GM23248 (cell line): ENCODE measurements at regions not wholly inside any gene's neighbourhood (a gene's known extent, or its start where the extent isn't known, plus 50 kb on each side); places are given as distances from the start of the nearest gene placed in this dataset.

Experiments
- DNase-seq: peaks from one replicate; pipeline ENCODE4 v3.0.0-alpha.2; 2015
- H2AFZ ChIP-seq: fragments of 200-600 bp; sonication (generic); 2 replicates; pipeline ENCODE4 v1.6.1; 2016; ENCODE audit warnings: antibody characterized with exemption
- H3F3A ChIP-seq: fragments of 200-600 bp; sonication (generic); 2 replicates; pipeline ENCODE4 v1.6.1; 2016; ENCODE audit warnings: mild to moderate bottlenecking, antibody characterized with exemption, mixed run types; ENCODE audit not compliant: insufficient read depth
- H3K27ac ChIP-seq: fragments of 200-600 bp; sonication (generic); 2 replicates; pipeline ENCODE4 v1.5.1; 2016; ENCODE audit warnings: mild to moderate bottlenecking
- H3K27me3 ChIP-seq: fragments of 200-600 bp; sonication (generic); replicated peaks from 2 replicates; pipeline ENCODE4 v1.6.1; 2016; ENCODE audit warnings: mild to moderate bottlenecking; ENCODE audit not compliant: insufficient read depth
- H3K36me3 ChIP-seq: fragments of 200-600 bp; sonication (generic); 2 replicates; pipeline ENCODE4 v1.6.1; 2016; ENCODE audit warnings: low read depth, mild to moderate bottlenecking
- H3K4me1 ChIP-seq: fragments of 200-600 bp; sonication (generic); 2 replicates; pipeline ENCODE4 v1.6.1; 2016; ENCODE audit warnings: mild to moderate bottlenecking; ENCODE audit not compliant: insufficient read depth
- H3K4me2 ChIP-seq: fragments of 200-600 bp; sonication (generic); one replicate; pipeline ENCODE4 v1.6.1; 2016; ENCODE audit warnings: mild to moderate bottlenecking; ENCODE audit not compliant: unreplicated experiment
- H3K4me3 ChIP-seq: fragments of 200-600 bp; sonication (generic); 2 replicates; pipeline ENCODE4 v1.5.1; 2016; ENCODE audit warnings: mild to moderate bottlenecking
- H3K79me2 ChIP-seq: fragments of 200-600 bp; sonication (generic); 2 replicates; pipeline ENCODE4 v1.6.1; 2016; ENCODE audit warnings: mild to moderate bottlenecking; ENCODE audit not compliant: insufficient read depth
- H3K9ac ChIP-seq: fragments of 200-600 bp; sonication (generic); 2 replicates; pipeline ENCODE4 v1.6.1; 2016; ENCODE audit warnings: mild to moderate bottlenecking
- H3K9me2 ChIP-seq: fragments of 200-600 bp; sonication (generic); 2 replicates; pipeline ENCODE4 v1.6.1; 2016; ENCODE audit warnings: mixed run types, mild to moderate bottlenecking, moderate library complexity; ENCODE audit not compliant: insufficient read depth
- H3K9me3 ChIP-seq: fragments of 200-600 bp; sonication (generic); one replicate; pipeline ENCODE4 v1.6.1; 2017; ENCODE audit warnings: low read depth
- H4K20me1 ChIP-seq: fragments of 200-600 bp; sonication (generic); 2 replicates; pipeline ENCODE4 v1.6.0; 2016; ENCODE audit not compliant: insufficient read depth
- EZH2 ChIP-seq: fragments of 200-600 bp; sonication (generic); IDR thresholded peaks from 2 replicates; pipeline ENCODE4 v1.6.1; 2018; ENCODE audit warnings: antibody characterized with exemption, mild to moderate bottlenecking; ENCODE audit not compliant: insufficient read depth, poor library complexity, severe bottlenecking
- EZH2phosphoT487 ChIP-seq: fragments of 200-600 bp; sonication (generic); IDR thresholded peaks from 2 replicates; pipeline ENCODE4 v1.6.1; 2018; ENCODE audit warnings: antibody characterized with exemption, moderate library complexity, mild to moderate bottlenecking, low read depth; ENCODE audit not compliant: insufficient read depth
- WGBS, 2 experiments: methylation state at CpG; one replicate each; pipeline ENCODE4 v1.1.6; 2015 to 2017; ENCODE audit warnings: low lambda C conversion rate in 2 of 2, low coverage in 1 of 2; ENCODE audit errors: missing lambda C conversion rate in 2 of 2; 5-methylcytosine and 5-hydroxymethylcytosine counted together
- in situ Hi-C: fragments of 300-500 bp; cut with MboI; formaldehyde crosslinking; loops from 2 replicates; pipeline ENCODE4 v1.15.0; 2020

- no peak for TF ChIP-seq EZH2phosphoT487
- TF ChIP-seq EZH2, result no peak
- no peaks in the 10 kb centered on the region for H3K9me2 ChIP-seq
- H3K4me3 ChIP-seq, result no peak overlapping the region
- 0 out of 2 replicates have a peak, but pooled peaks cover 8% of the 10 kb centered on the region for H3K4me1 ChIP-seq
- peak; percentile 53 for DNase-seq
- 44 to 50% methylated on average over 3 of the region's 3 CpGs for WGBS, 2 experiments
- no peaks in the 10 kb centered on the region for H3K36me3 ChIP-seq
- in situ Hi-C loops, result no loop called here
- peaks cover 22% of the 10 kb centered on the region for H3K27me3 ChIP-seq
- H3K27ac ChIP-seq, result no peak overlapping the region
- no peaks in the 10 kb centered on the region for H3K79me2 ChIP-seq
- no peaks in the 10 kb centered on the region for H4K20me1 ChIP-seq
- H3K4me2 ChIP-seq, result no peak overlapping the region
- no peak overlapping the region for H3K9ac ChIP-seq
- H3K9me3 ChIP-seq, result no peaks in the 10 kb centered on the region
- H2AFZ ChIP-seq, result no peak overlapping the region
- H3F3A ChIP-seq, result peaks cover 4% of the 10 kb centered on the region; the same call in 1 of the 2 replicates
Measured at GRCh38 chr10:111158595-111158994, 81.8 kb downstream of the ADRA2A start.

GRCh38 chr10:111161109-111161874 lies 84.5 kb downstream of the ADRA2A start:
- in situ Hi-C loops, result no loop called here
- Histone ChIP-seq H3K79me2 (no peaks in the 10 kb centered on the region), H4K20me1 (no peaks in the 10 kb centered on the region), H3K4me1 (0 out of 2 replicates have a peak, but pooled peaks cover 8% of the 10 kb centered on the region), H2AFZ (no peak overlapping the region), H3K9ac (no peak overlapping the region), H3K27ac (no peak overlapping the region), H3K9me2 (no peaks in the 10 kb centered on the region), H3K4me3 (no peak overlapping the region), H3K36me3 (no peaks in the 10 kb centered on the region), H3K27me3 (peaks cover 17% of the 10 kb centered on the region), H3F3A (peaks cover 4% of the 10 kb centered on the region; the same call in 1 of the 2 replicates), H3K9me3 (no peaks in the 10 kb centered on the region), H3K4me2 (no peak overlapping the region)
- 28 to 34% methylated on average over 7 of the region's 7 CpGs for WGBS, 2 experiments
- TF ChIP-seq EZH2 (no peak), EZH2phosphoT487 (no peak)
- no peak for DNase-seq

- H3K9me3 ChIP-seq, result no peaks in the 10 kb centered on the region
- H3K27ac ChIP-seq, result no peak overlapping the region
- no peaks in the 10 kb centered on the region for H4K20me1 ChIP-seq
- 76 to 95% methylated on average over 1 of the region's 1 CpG for WGBS, 2 experiments
- no peaks in the 10 kb centered on the region for H3K27me3 ChIP-seq
- no peaks in the 10 kb centered on the region for H3K36me3 ChIP-seq
- no peak overlapping the region for H2AFZ ChIP-seq
- no peak for DNase-seq
- in situ Hi-C loops, result no loop called here
- no peaks in the 10 kb centered on the region for H3K9me2 ChIP-seq
- H3K4me2 ChIP-seq, result no peak overlapping the region
- no peaks in the 10 kb centered on the region for H3F3A ChIP-seq
- H3K9ac ChIP-seq, result no peak overlapping the region
- H3K4me3 ChIP-seq, result no peak overlapping the region
- H3K79me2 ChIP-seq, result no peaks in the 10 kb centered on the region
- no peaks in the 10 kb centered on the region for H3K4me1 ChIP-seq
- TF ChIP-seq EZH2phosphoT487 (no peak), EZH2 (no peak)
Measured at GRCh38 chr10:111171183-111171582, 94.4 kb downstream of the ADRA2A start.

GRCh38 chr10:111175787-111176186 lies 99.0 kb downstream of the ADRA2A start:
- Histone ChIP-seq H3K4me1 (no peaks in the 10 kb centered on the region), H3K27me3 (no peaks in the 10 kb centered on the region; the same call in 1 of the 2 replicates), H3K9me3 (no peaks in the 10 kb centered on the region), H3K4me3 (no peak overlapping the region), H3K27ac (no peak overlapping the region), H2AFZ (no peak overlapping the region), H3K4me2 (no peak overlapping the region), H4K20me1 (no peaks in the 10 kb centered on the region), H3K79me2 (no peaks in the 10 kb centered on the region), H3F3A (no peaks in the 10 kb centered on the region), H3K36me3 (no peaks in the 10 kb centered on the region), H3K9me2 (no peaks in the 10 kb centered on the region), H3K9ac (no peak overlapping the region)
- TF ChIP-seq EZH2, result no peak
- TF ChIP-seq EZH2phosphoT487, result no peak
- in situ Hi-C loops, result no loop called here
- no peak for DNase-seq
- 44 to 46% methylated on average over 3 of the region's 3 CpGs for WGBS, 2 experiments
